ENCODE measurements at regions not wholly inside any gene's neighbourhood (a gene's known extent, or its start where the extent isn't known, plus 50 kb on each side); places are given as distances from the start of the nearest gene placed in this dataset.

DNA sequence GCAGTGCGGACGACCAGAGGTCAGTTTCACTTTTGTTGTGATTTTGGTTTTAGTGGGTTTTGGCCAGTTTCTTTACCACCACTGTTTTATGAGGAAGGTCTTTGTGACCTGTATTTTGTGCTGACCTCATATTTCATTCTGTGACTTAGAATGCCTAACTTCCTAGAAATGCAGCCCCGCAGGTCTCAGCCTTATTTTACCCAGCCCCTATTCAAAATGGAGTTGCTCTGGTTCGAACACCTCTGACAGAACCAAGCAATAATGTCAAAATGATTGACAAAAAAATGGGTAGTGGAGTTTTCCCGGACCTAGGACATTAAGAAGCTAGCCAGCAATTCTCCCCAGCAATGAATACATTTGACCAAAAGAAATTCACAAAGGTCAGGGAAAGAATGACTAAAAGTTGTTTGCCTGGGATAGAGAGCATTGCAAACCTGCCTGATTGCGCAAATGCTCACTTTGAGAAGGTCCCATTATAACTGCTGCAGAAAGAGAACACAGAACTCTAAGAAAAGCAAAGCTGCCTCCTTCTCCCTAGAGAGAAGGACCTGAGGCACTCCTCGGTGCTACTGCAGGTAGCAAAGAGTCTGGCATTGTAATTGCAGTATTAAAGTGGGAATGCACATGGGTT, 288.8 kb downstream of the ADGB start:
- TF ChIP-seq, protein P1, sequence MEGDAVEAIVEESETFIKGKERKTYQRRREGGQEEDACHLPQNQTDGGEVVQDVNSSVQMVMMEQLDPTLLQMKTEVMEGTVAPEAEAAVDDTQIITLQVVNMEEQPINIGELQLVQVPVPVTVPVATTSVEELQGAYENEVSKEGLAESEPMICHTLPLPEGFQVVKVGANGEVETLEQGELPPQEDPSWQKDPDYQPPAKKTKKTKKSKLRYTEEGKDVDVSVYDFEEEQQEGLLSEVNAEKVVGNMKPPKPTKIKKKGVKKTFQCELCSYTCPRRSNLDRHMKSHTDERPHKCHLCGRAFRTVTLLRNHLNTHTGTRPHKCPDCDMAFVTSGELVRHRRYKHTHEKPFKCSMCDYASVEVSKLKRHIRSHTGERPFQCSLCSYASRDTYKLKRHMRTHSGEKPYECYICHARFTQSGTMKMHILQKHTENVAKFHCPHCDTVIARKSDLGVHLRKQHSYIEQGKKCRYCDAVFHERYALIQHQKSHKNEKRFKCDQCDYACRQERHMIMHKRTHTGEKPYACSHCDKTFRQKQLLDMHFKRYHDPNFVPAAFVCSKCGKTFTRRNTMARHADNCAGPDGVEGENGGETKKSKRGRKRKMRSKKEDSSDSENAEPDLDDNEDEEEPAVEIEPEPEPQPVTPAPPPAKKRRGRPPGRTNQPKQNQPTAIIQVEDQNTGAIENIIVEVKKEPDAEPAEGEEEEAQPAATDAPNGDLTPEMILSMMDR (conservative IDR thresholded peaks at IDR 0.05; ENCODE audit: low read length), result no peak
- TF ChIP-seq EZH2phosphoT487 (IDR thresholded peaks at IDR 0.05; ENCODE audit: borderline replicate concordance, low read depth, low read length), result no peak
